Natural killer cell treated with Interleukin-12 subunit alpha and Interleukin-12 subunit beta and Interleukin-15 and Interleukin-18, amount 100 ng/mL, for 72 hours (primary cell): ENCODE measurements at regions not wholly inside any gene's neighbourhood (a gene's known extent, or its start where the extent isn't known, plus 50 kb on each side); places are given as distances from the start of the nearest gene placed in this dataset.

Experiments
- ATAC-seq, 2 donors: fragments of 150-1000 bp; cut with Tn5 transposase in 1 of 2; sonication (Bioruptor Pico), chemical (Tn5 transposase) in 1 of 2; 2 replicates each; pipeline ENCODE4 v1.10.0; 2021
- DNase-seq: peaks from one replicate; pipeline ENCODE4 v3.0.0; 2022; ENCODE audit warnings: low spot score
- H3K27ac Mint-ChIP-seq, 2 donors: 1 replicate in 1 of 2; 2 replicates in 1 of 2; pipeline ENCODE4 v1.8.0; 2022; ENCODE audit warnings: mixed read lengths in 2 of 2, mild to moderate bottlenecking in 1 of 2, moderate library complexity in 1 of 2
- H3K27me3 Mint-ChIP-seq, 2 donors: 1 replicate in 1 of 2; 2 replicates in 1 of 2; pipeline ENCODE4 v1.8.0; 2022; ENCODE audit warnings: mixed read lengths in 2 of 2
- H3K36me3 Mint-ChIP-seq: one replicate; pipeline ENCODE4 v1.8.0; 2022; ENCODE audit warnings: mixed read lengths
- H3K4me1 Mint-ChIP-seq, 2 donors: 1 replicate in 1 of 2; 2 replicates in 1 of 2; pipeline ENCODE4 v1.8.0; 2022; ENCODE audit warnings: low read depth in 2 of 2, mixed read lengths in 2 of 2, mild to moderate bottlenecking in 1 of 2
- H3K4me3 Mint-ChIP-seq: one replicate; pipeline ENCODE4 v1.8.0; 2022; ENCODE audit warnings: mixed read lengths
- H3K9me3 Mint-ChIP-seq: 2 replicates; pipeline ENCODE4 v1.8.0; 2022; ENCODE audit warnings: mixed read lengths

GRCh38 chr7:46440186-46440585 is 519.1 kb upstream of the IGFBP3 start:
- H3K36me3 Mint-ChIP-seq, result peaks cover 4% of the 10 kb centered on the region
- H3K4me3 Mint-ChIP-seq, result no peak overlapping the region
- no peak for ATAC-seq
- H3K4me1 Mint-ChIP-seq, result no peaks in the 10 kb centered on the region
- H3K9me3 Mint-ChIP-seq, result peaks cover 28% of the 10 kb centered on the region
- no peaks in the 10 kb centered on the region for H3K27me3 Mint-ChIP-seq
- no peak overlapping the region for H3K27ac Mint-ChIP-seq
- no peak for DNase-seq

- H3K27ac Mint-ChIP-seq, result no peak overlapping the region
- H3K9me3 Mint-ChIP-seq, result peaks cover 18% of the 10 kb centered on the region
- ATAC-seq (no peak), DNase-seq (no peak)
- H3K36me3 Mint-ChIP-seq, result peaks cover 4% of the 10 kb centered on the region
- H3K4me1 Mint-ChIP-seq, result no peaks in the 10 kb centered on the region
- H3K27me3 Mint-ChIP-seq, result no peaks in the 10 kb centered on the region
- H3K4me3 Mint-ChIP-seq, result no peak overlapping the region
Measured at GRCh38 chr7:46432708-46433107, 511.6 kb upstream of the IGFBP3 start.

DNA sequence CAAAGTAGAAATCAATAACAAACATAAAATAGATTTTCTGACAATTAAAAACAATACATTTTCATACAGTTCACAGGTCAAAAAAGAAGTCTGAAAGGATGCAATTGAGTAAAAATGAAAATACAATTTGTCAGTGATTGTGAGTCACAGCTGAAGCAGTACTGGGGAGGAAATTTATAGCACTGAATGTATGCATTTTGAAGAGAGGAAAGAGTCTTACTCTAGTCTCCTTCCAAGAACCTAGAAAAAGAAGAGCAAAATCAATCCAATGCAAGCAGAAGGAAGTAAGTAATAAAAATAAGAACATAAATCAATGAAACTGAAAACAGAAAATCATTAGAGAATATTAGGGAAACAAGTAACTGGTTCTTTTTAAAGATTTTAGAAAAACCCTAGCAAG is 507.2 kb upstream of the IGFBP3 start:
- H3K36me3 Mint-ChIP-seq, result no peaks in the 10 kb centered on the region
- DNase-seq (no peak), ATAC-seq (no peak)
- H3K27ac Mint-ChIP-seq, result no peak overlapping the region
- H3K4me3 Mint-ChIP-seq, result no peak overlapping the region
- H3K4me1 Mint-ChIP-seq, result no peaks in the 10 kb centered on the region
- no peaks in the 10 kb centered on the region for H3K27me3 Mint-ChIP-seq
- H3K9me3 Mint-ChIP-seq, result peaks cover 31% of the 10 kb centered on the region

DNA sequence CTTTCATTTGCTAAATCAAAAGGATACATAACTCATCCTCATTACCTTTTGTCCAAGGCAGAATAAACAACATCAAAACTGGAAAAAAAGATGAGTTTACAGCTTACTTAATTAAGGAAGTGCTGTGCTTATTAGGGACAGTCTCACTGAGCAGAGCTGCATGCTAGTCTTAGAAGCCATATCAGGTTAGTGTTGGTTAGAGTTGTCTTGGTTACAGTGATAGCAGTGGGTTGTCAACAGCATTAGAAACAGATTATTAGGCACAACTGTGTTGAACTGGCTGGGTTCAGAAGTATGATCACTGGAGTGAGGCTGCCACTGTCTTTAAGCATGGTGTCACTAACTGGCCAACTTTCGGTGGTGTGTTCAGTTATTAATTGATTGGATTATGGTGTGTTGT is 503.9 kb upstream of the IGFBP3 start:
- no peak for DNase-seq
- Mint-ChIP-seq H3K4me1 (no peaks in the 10 kb centered on the region), H3K36me3 (no peaks in the 10 kb centered on the region), H3K9me3 (peaks cover 22% of the 10 kb centered on the region), H3K27me3 (no peaks in the 10 kb centered on the region), H3K27ac (no peak overlapping the region), H3K4me3 (no peak overlapping the region)
- no peak for ATAC-seq

DNA sequence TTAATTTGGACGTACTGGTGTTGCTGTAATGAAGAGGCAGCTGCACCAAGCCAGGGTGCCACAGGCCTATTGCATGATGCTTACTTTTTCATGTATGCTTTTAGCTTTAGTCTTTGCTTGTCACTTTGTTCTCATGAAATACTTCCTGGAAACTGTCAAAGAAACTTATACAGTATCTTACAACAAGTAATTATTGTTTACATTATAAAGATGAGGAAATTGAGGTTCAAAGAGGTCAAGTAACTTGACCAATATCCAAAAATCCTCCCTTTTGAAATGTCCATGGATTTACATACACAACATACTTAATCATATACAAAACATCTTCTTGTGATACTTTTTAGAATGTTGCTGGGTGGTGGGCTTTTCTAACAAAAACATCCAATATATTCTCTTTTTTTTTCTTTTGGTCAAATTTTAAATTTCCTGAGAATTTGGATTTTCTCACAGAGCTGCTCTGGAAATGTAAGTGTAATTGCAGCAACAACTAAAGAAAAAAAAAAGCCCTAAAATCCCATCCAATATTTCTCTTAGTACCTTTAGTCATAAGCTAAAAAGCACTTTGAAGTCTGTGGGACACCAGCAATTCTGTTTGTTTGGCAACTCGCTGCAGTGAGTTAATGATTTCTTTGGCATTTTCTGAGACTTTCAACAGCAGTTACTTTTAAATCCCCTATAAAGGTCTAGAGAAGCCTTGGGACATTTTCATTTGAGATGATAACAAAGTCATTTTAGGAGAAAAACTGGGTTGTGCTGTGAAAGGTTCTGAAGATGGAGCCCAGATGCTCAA is 500.6 kb upstream of the IGFBP3 start:
- no peaks in the 10 kb centered on the region for H3K4me1 Mint-ChIP-seq
- H3K36me3 Mint-ChIP-seq, result no peaks in the 10 kb centered on the region
- no peak overlapping the region for H3K4me3 Mint-ChIP-seq
- DNase-seq (no peak), ATAC-seq (no peak)
- no peak overlapping the region for H3K27ac Mint-ChIP-seq
- peaks cover 14% of the 10 kb centered on the region for H3K9me3 Mint-ChIP-seq
- no peaks in the 10 kb centered on the region for H3K27me3 Mint-ChIP-seq

GRCh38 chr7:46414946-46415345 is 493.9 kb upstream of the IGFBP3 start:
- H3K36me3 Mint-ChIP-seq, result no peaks in the 10 kb centered on the region
- DNase-seq, result no peak
- no peaks in the 10 kb centered on the region for H3K4me1 Mint-ChIP-seq
- H3K4me3 Mint-ChIP-seq, result no peak overlapping the region
- ATAC-seq, result no peak
- H3K27me3 Mint-ChIP-seq, result no peaks in the 10 kb centered on the region
- H3K27ac Mint-ChIP-seq, result no peak overlapping the region
- H3K9me3 Mint-ChIP-seq, result peaks cover 10% of the 10 kb centered on the region

DNA sequence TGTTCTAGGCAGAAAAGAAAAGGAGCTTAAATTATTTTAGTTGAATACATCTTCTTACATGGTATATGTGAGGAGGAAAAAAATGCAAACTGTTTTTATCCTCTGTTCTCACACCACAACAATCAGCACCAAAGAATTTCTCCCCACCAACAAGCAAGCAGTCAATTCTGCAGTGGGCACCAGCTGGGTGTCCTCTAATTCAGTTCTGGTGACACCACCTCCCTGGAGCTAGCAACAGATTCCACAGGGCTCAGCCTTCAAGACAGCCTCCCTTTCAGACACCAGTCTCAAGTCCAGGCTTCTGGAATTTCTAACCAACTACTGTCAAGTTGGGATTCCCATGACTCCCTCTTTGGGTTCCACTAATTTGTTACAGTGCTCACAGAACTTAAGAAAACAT is 490.2 kb upstream of the IGFBP3 start:
- no peak overlapping the region for H3K4me3 Mint-ChIP-seq
- H3K27me3 Mint-ChIP-seq, result no peaks in the 10 kb centered on the region
- DNase-seq, result no peak
- peaks cover 10% of the 10 kb centered on the region for H3K9me3 Mint-ChIP-seq
- H3K27ac Mint-ChIP-seq, result no peak overlapping the region
- H3K4me1 Mint-ChIP-seq, result no peaks in the 10 kb centered on the region
- no peaks in the 10 kb centered on the region for H3K36me3 Mint-ChIP-seq
- no peak for ATAC-seq

DNA sequence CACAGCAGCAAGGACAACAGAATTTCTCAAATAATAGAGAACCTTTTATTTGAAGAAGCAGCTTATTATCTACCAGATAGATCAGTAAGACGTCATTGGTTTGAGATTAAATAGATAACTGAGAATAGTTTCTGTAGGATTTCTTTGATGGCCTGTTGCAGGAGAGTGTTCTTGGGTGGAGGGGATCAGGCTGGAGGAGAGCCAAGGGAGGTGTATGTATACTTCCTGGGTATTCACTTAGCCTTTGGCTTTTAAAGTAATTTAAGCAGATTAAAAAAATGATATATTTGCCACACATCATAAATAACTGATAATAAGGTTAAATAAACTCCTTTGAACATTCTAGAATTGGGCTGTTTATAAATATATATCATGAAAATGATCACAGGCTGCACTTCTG is 486.1 kb upstream of the IGFBP3 start:
- H3K27me3 Mint-ChIP-seq, result no peaks in the 10 kb centered on the region
- no peaks in the 10 kb centered on the region for H3K4me1 Mint-ChIP-seq
- no peak overlapping the region for H3K27ac Mint-ChIP-seq
- ATAC-seq, result no peak
- H3K4me3 Mint-ChIP-seq, result no peak overlapping the region
- no peaks in the 10 kb centered on the region for H3K36me3 Mint-ChIP-seq
- no peak for DNase-seq
- H3K9me3 Mint-ChIP-seq, result peaks cover 8% of the 10 kb centered on the region

- H3K9me3 Mint-ChIP-seq, result peaks cover 32% of the 10 kb centered on the region
- DNase-seq, result no peak
- H3K4me3 Mint-ChIP-seq, result no peak overlapping the region
- no peaks in the 10 kb centered on the region for H3K36me3 Mint-ChIP-seq
- no peak for ATAC-seq
- H3K27ac Mint-ChIP-seq, result no peak overlapping the region
- H3K4me1 Mint-ChIP-seq, result no peaks in the 10 kb centered on the region
- no peaks in the 10 kb centered on the region for H3K27me3 Mint-ChIP-seq
Measured at GRCh38 chr7:46397591-46397990, 476.5 kb upstream of the IGFBP3 start.

GRCh38 chr7:46396481-46396880 is 475.4 kb upstream of the IGFBP3 start:
- Mint-ChIP-seq H3K4me3 (no peak overlapping the region), H3K27ac (no peak overlapping the region), H3K36me3 (no peaks in the 10 kb centered on the region), H3K9me3 (peaks cover 31% of the 10 kb centered on the region), H3K4me1 (no peaks in the 10 kb centered on the region), H3K27me3 (no peaks in the 10 kb centered on the region)
- DNase-seq (no peak), ATAC-seq (no peak)

DNA sequence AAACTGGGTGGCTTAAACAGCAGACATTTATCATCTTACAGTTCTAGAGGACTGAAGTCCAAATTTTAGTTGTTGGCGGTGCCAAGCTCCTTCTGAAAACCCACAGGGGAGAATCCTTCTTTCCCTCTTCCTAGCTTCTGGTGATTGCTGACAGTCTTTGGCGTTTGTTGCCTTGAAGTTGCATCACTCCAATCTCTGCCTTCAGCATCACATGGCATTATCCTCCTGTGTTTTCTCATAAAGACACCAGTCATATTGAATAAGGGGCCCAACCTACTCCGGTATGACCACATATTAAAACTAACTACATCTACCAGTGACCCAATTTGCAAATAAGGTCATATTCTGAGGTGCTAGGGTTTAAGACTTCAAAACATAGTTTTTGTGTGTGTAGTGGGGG is 472.1 kb upstream of the IGFBP3 start:
- Mint-ChIP-seq H3K4me3 (no peak overlapping the region), H3K27me3 (no peaks in the 10 kb centered on the region), H3K9me3 (peaks cover 27% of the 10 kb centered on the region), H3K36me3 (no peaks in the 10 kb centered on the region), H3K27ac (no peak overlapping the region), H3K4me1 (no peaks in the 10 kb centered on the region)
- DNase-seq (no peak), ATAC-seq (no peak)

GRCh38 chr7:46391231-46392201 is 470.4 kb upstream of the IGFBP3 start:
- peaks cover 18% of the 10 kb centered on the region for H3K9me3 Mint-ChIP-seq
- DNase-seq (no peak), ATAC-seq (no peak)
- no peak overlapping the region for H3K27ac Mint-ChIP-seq
- no peak overlapping the region for H3K4me3 Mint-ChIP-seq
- no peaks in the 10 kb centered on the region for H3K36me3 Mint-ChIP-seq
- no peaks in the 10 kb centered on the region for H3K27me3 Mint-ChIP-seq
- H3K4me1 Mint-ChIP-seq, result no peaks in the 10 kb centered on the region

DNA sequence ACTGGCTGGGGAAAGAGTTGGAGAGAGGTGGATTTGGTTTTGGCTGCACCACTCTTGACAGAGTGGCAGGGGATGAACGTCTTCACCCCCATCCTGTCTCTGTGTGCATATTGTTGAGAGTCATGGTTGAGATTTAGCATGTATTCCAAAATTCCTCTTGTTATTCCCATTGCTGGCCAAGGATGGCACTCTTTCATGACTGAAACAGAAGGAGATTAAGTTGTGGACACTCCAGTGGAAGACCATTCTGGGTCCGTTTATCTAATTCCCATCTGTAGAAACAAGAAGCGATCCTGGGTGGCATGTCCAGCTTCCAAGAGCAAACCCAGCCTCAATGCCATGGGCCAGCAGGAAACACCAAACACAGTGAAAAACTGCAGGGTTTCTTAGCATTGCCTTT is 469.0 kb upstream of the IGFBP3 start:
- ATAC-seq, result no peak
- Mint-ChIP-seq H3K27ac (no peak overlapping the region), H3K4me3 (no peak overlapping the region), H3K4me1 (no peaks in the 10 kb centered on the region), H3K27me3 (no peaks in the 10 kb centered on the region), H3K9me3 (peaks cover 14% of the 10 kb centered on the region), H3K36me3 (no peaks in the 10 kb centered on the region)
- no peak for DNase-seq

- Mint-ChIP-seq H3K27ac (no peak overlapping the region), H3K9me3 (peaks cover 14% of the 10 kb centered on the region), H3K4me3 (no peak overlapping the region), H3K27me3 (no peaks in the 10 kb centered on the region), H3K4me1 (no peaks in the 10 kb centered on the region), H3K36me3 (no peaks in the 10 kb centered on the region)
- no peak for ATAC-seq
- DNase-seq, result no peak
Measured at GRCh38 chr7:46389146-46389545, 468.1 kb upstream of the IGFBP3 start.
